Esophagus muscularis mucosa (tissue), 4 donors: ENCODE measurements at regions not wholly inside any gene's neighbourhood (a gene's known extent, or its start where the extent isn't known, plus 50 kb on each side); places are given as distances from the start of the nearest gene placed in this dataset.

ENCODE experiments used
- DNase-seq: peaks from one replicate; pipeline ENCODE4 v3.0.0-alpha.2; 2017; ENCODE audit errors: extremely low spot score
- H3K27ac ChIP-seq, 4 donors: fragments of 200-600 bp; sonication (generic); replicated peaks in 1 of 4; 1 replicate in 3 of 4; 2 replicates in 1 of 4; pipeline ENCODE4 v1.5.1; 2016 to 2019; ENCODE audit warnings: mild to moderate bottlenecking in 1 of 4
- H3K27me3 ChIP-seq, 4 donors: fragments of 200-600 bp; sonication (generic); one replicate each; pipeline versions ENCODE4 v1.5.1 to v1.6.0; 2016 to 2019
- H3K36me3 ChIP-seq, 4 donors: fragments of 200-600 bp; sonication (generic); one replicate each; pipeline ENCODE4 v1.5.1; 2016 to 2019
- H3K4me1 ChIP-seq, 4 donors: fragments of 200-600 bp; sonication (generic); one replicate each; pipeline ENCODE4 v1.5.1; 2016 to 2019
- H3K4me3 ChIP-seq, 4 donors: fragments of 200-600 bp; sonication (generic); 1 replicate in 2 of 4; 2 replicates in 2 of 4; pipeline ENCODE4 v1.5.1; 2016 to 2019; ENCODE audit warnings: mild to moderate bottlenecking in 4 of 4, moderate library complexity in 1 of 4
- H3K9me3 ChIP-seq, 4 donors: fragments of 200-600 bp; sonication (generic); 1 replicate in 3 of 4; 2 replicates in 1 of 4; pipeline ENCODE4 v1.5.1; 2016 to 2019
- EP300 ChIP-seq: sonication (generic); formaldehyde crosslinking; IDR thresholded peaks from one replicate; pipeline ENCODE4 v1.6.1; 2017; ENCODE audit warnings: antibody characterized with exemption
- POLR2A ChIP-seq: fragments of 450-650 bp; IDR thresholded peaks from one replicate; pipeline ENCODE4 v1.6.1; 2017; ENCODE audit warnings: antibody characterized with exemption, moderate library complexity, mild to moderate bottlenecking, low read depth
- POLR2AphosphoS5 ChIP-seq, 2 donors: sonication (generic); formaldehyde crosslinking; IDR thresholded peaks; one replicate each; pipeline ENCODE4 v1.6.1; 2017; ENCODE audit warnings: antibody characterized with exemption in 2 of 2
- WGBS: methylation state at CpG from one replicate; pipeline ENCODE4 v1.1.5; 2018; 5-methylcytosine and 5-hydroxymethylcytosine counted together
- intact Hi-C: fragments of 100-400 bp; cut with DNase I; formaldehyde crosslinking; loops from one replicate; pipeline ENCODE4 v1.15.1; 2023
- TF ChIP-seq, protein P1 (sequence below), 3 experiments: fragments of 200-600 bp in 2 of 3; fragments of 450-650 bp in 1 of 3; sonication (generic) in 2 of 3; IDR thresholded peaks; one replicate each; pipeline ENCODE4 v1.5.1; 2017 to 2019; ENCODE audit warnings: antibody characterized with exemption in 3 of 3, mild to moderate bottlenecking in 2 of 3, moderate library complexity in 1 of 3

DNA sequence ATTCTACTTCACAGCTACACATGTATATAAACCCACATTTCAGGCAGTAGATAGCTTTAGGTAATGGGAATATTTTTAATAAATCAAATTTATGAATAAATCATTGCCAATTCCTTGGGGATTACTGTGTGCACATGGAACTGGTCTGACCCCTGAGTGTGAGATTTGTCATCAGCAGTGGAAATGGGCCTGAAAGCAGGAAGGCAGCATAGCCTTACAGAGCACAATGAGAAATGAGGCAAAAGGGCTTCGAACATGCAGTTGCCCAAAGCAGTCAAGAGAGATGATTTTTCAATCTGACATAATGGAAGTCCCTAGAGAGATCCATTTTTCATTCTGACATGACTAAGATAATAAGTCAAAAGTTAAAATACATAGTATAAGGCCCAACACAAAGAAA, 599.2 kb downstream of the TUSC7 start:
- Histone ChIP-seq H3K4me1 (no peaks in the 10 kb centered on the region), H3K27me3 (no peaks in the 10 kb centered on the region), H3K9me3 (no peaks in the 10 kb centered on the region), H3K4me3 (no peak overlapping the region), H3K27ac (no peak overlapping the region), H3K36me3 (no peaks in the 10 kb centered on the region)
- no peak for TF ChIP-seq POLR2AphosphoS5 (IDR thresholded peaks at IDR 0.05)
- no peak for TF ChIP-seq EP300
- no peak for TF ChIP-seq POLR2A
- TF ChIP-seq, protein P1, sequence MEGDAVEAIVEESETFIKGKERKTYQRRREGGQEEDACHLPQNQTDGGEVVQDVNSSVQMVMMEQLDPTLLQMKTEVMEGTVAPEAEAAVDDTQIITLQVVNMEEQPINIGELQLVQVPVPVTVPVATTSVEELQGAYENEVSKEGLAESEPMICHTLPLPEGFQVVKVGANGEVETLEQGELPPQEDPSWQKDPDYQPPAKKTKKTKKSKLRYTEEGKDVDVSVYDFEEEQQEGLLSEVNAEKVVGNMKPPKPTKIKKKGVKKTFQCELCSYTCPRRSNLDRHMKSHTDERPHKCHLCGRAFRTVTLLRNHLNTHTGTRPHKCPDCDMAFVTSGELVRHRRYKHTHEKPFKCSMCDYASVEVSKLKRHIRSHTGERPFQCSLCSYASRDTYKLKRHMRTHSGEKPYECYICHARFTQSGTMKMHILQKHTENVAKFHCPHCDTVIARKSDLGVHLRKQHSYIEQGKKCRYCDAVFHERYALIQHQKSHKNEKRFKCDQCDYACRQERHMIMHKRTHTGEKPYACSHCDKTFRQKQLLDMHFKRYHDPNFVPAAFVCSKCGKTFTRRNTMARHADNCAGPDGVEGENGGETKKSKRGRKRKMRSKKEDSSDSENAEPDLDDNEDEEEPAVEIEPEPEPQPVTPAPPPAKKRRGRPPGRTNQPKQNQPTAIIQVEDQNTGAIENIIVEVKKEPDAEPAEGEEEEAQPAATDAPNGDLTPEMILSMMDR (IDR thresholded peaks at IDR 0.05): no peak
- intact Hi-C loops: no loop called here
- DNase-seq: no peak
- 88% methylated on average over 1 of the region's 1 CpG for WGBS

DNA sequence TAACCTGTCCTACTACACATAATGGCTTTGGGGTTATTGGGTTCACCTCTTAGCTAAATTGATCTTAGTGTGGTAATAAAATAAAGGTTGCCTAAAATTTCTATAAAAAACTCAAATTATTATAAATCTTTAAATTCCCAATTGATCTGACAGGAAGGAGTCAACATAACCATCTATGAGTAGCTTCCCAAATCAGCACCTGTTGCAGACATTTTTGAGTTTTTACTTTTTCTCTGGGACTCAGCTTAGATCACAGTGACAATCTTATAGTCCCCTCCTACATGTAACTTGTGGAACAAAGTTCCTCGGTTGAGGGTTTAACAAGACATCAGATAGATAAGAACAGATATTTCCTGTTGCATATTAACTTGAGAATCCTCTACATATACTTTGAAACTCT, 601.0 kb downstream of the TUSC7 start:
- Histone ChIP-seq H3K9me3 (no peaks in the 10 kb centered on the region), H3K27me3 (no peaks in the 10 kb centered on the region), H3K4me1 (no peaks in the 10 kb centered on the region), H3K27ac (no peak overlapping the region), H3K36me3 (no peaks in the 10 kb centered on the region), H3K4me3 (no peak overlapping the region)
- DNase-seq: no peak
- TF ChIP-seq EP300: no peak
- TF ChIP-seq, protein P1 (IDR thresholded peaks at IDR 0.05): no peak
- WGBS: 67% methylated on average over 1 of the region's 1 CpG
- intact Hi-C loops: no loop called here

DNA sequence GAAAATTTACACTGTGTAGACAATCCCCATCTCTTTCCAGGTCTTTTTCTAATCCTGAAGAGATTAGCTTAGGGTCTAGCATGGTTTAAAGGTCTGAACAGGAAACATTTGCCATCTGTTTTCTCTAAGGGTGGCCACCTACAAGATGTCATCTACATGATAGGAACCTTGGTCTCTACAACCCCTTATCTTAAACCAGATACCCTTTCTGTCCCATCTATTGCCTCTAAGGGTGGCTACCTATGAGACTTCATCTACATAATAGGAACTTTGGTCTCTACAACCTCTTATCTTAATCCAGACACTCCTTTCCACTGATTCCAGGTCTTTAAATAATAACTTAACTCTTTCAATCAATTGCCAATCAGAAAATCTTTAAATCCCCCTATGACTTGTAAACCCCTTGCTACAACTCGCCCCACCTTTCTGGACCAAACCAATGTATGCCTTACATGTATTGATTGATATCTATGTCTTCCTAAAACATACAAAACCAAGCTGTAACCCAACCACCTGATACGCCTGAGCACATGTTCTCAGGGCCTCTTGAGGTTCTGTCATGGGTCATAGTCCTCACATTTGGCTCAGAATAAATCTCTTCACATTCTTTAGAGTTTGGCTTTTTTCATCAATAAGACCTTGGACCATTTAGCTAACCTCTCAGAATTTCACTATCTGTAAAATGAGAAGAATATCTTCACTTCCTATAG, 605.0 kb downstream of the TUSC7 start:
- Histone ChIP-seq H3K36me3 (no peaks in the 10 kb centered on the region), H3K27ac (no peak overlapping the region), H3K4me1 (no peaks in the 10 kb centered on the region), H3K27me3 (no peaks in the 10 kb centered on the region), H3K4me3 (no peak overlapping the region), H3K9me3 (no peaks in the 10 kb centered on the region)
- TF ChIP-seq EP300: no peak
- no peak for TF ChIP-seq POLR2A
- no peak for TF ChIP-seq POLR2AphosphoS5 (IDR thresholded peaks at IDR 0.05)
- TF ChIP-seq, protein P1 (IDR thresholded peaks at IDR 0.05): no peak
- 92% methylated on average over 2 of the region's 2 CpGs for WGBS
- intact Hi-C loops: no loop called here
- DNase-seq: no peak

DNA sequence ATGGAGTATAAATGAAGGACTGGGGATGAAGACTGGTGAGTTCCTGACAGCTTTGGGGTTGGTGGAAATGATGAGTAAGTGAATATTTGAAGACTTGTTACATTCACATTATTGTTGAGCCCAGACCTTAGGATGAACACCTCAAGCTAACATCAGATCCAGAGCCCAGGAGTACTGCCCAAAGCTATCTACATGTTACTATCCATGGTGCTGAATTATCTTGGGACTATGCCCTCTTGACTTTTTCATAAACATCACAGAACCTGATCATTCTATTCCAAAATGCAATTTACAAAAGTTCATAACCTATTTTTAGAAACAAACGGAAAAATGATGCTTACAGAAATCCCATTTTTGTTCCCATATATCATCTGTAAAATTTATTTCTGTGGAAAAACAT, 613.3 kb downstream of the TUSC7 start:
- WGBS: 26% methylated on average over 1 of the region's 1 CpG

More for the DNA sequence above, 613.3 kb downstream of the TUSC7 start:
- no peaks in the 10 kb centered on the region for H3K27me3 ChIP-seq
- H3K9me3 ChIP-seq: peaks cover 0 to 7% (median 2%) of the 10 kb centered on the region in 4 donors
- no peaks in the 10 kb centered on the region for H3K36me3 ChIP-seq
- no peaks in the 10 kb centered on the region for H3K4me1 ChIP-seq
- H3K4me3 ChIP-seq: no peak overlapping the region
- TF ChIP-seq EP300: no peak
- no peak for TF ChIP-seq POLR2A
- TF ChIP-seq, protein P1 (IDR thresholded peaks at IDR 0.05): no peak
- intact Hi-C loops: no loop called here
- DNase-seq: no peak
- H3K27ac ChIP-seq: no peak overlapping the region
